Activated B cell treated with CpG ODN at 0.5 μM for 24 hours (primary cell): ENCODE measurements at regions not wholly inside any gene's neighbourhood (a gene's known extent, or its start where the extent isn't known, plus 50 kb on each side); places are given as distances from the start of the nearest gene placed in this dataset.

Experiments used
- ATAC-seq: fragments of 200-7000 bp; cut with Tn5 transposase; one replicate; pipeline ENCODE4 v1.10.0; 2021; ENCODE audit warnings: low read depth, mild to moderate bottlenecking, moderate library complexity
- CTCF ChIA-PET: fragments of 350-600 bp; sonication (Branson Sonifier 250); formaldehyde crosslinking; loops from one replicate; lab custom pipeline; 2021; ENCODE audit warnings: antibody characterized with exemption; lab: Charles Lee
- POLR2A ChIA-PET: fragments of 350-600 bp; sonication (Branson Sonifier 250); formaldehyde crosslinking; loops from one replicate; lab custom pipeline; 2021; ENCODE audit warnings: antibody characterized with exemption; lab: Charles Lee
- DNase-seq: peaks from one replicate; pipeline ENCODE4 v3.0.0; 2022
- H3K27ac Mint-ChIP-seq: one replicate; pipeline ENCODE4 v1.8.0; 2020; ENCODE audit warnings: mixed read lengths
- H3K27me3 Mint-ChIP-seq: one replicate; pipeline ENCODE4 v1.8.0; 2021; ENCODE audit warnings: mixed read lengths
- H3K36me3 Mint-ChIP-seq: one replicate; pipeline ENCODE4 v1.8.0; 2021; ENCODE audit warnings: low read depth, mixed read lengths
- H3K4me1 Mint-ChIP-seq: one replicate; pipeline ENCODE4 v1.8.0; 2021; ENCODE audit warnings: mixed read lengths
- H3K4me3 Mint-ChIP-seq: one replicate; pipeline ENCODE4 v1.8.0; 2020; ENCODE audit warnings: mild to moderate bottlenecking, mixed read lengths
- H3K9me3 Mint-ChIP-seq: one replicate; pipeline ENCODE4 v1.8.0; 2020; ENCODE audit warnings: mixed read lengths
- CTCF ChIP-seq: fragments of 200-600 bp; IDR thresholded peaks from one replicate; pipeline ENCODE4 v1.8.0; 2022; ENCODE audit warnings: antibody characterized with exemption, mild to moderate bottlenecking
- intact Hi-C: fragments of 100-400 bp; cut with micrococcal nuclease; formaldehyde crosslinking; loops from one replicate; pipeline ENCODE4 v1.15.1; 2024

GRCh38 chr9:23341346-23341745 is 484.7 kb downstream of the ELAVL2 start:
- intact Hi-C loops, result no loop called here
- H3K36me3 Mint-ChIP-seq, result no peaks in the 10 kb centered on the region
- CTCF ChIA-PET, result no interaction called here

GRCh38 chr9:23342291-23342690 is 483.7 kb downstream of the ELAVL2 start:
- Mint-ChIP-seq H3K27me3 (no peaks in the 10 kb centered on the region), H3K4me3 (no peak overlapping the region), H3K9me3 (peaks cover 6% of the 10 kb centered on the region), H3K36me3 (no peaks in the 10 kb centered on the region), H3K4me1 (no peaks in the 10 kb centered on the region), H3K27ac (no peak overlapping the region)
- TF ChIP-seq CTCF, result no peak
- ChIA-PET POLR2A (no interaction called here), CTCF (no interaction called here)
- DNase-seq (no peak), ATAC-seq (no peak)
- intact Hi-C loops, result no loop called here

More at GRCh38 chr9:23341346-23341745, 484.7 kb downstream of the ELAVL2 start:
- POLR2A ChIA-PET, result no interaction called here
- Mint-ChIP-seq H3K27ac (no peak overlapping the region), H3K27me3 (no peaks in the 10 kb centered on the region), H3K4me1 (no peaks in the 10 kb centered on the region), H3K9me3 (peaks cover 4% of the 10 kb centered on the region), H3K4me3 (no peak overlapping the region)
- DNase-seq (no peak), ATAC-seq (no peak)
- no peak for TF ChIP-seq CTCF

GRCh38 chr9:23343226-23343625 is 482.8 kb downstream of the ELAVL2 start:
- ChIA-PET CTCF (no interaction called here), POLR2A (no interaction called here)
- no peak overlapping the region for H3K4me3 Mint-ChIP-seq
- no peak for ATAC-seq
- H3K27ac Mint-ChIP-seq, result no peak overlapping the region
- H3K27me3 Mint-ChIP-seq, result no peaks in the 10 kb centered on the region
- H3K4me1 Mint-ChIP-seq, result no peaks in the 10 kb centered on the region
- H3K36me3 Mint-ChIP-seq, result no peaks in the 10 kb centered on the region
- TF ChIP-seq CTCF, result no peak
- intact Hi-C loops, result no loop called here
- H3K9me3 Mint-ChIP-seq, result peaks cover 6% of the 10 kb centered on the region
- DNase-seq, result no peak

- H3K4me3 Mint-ChIP-seq, result no peak overlapping the region
- DNase-seq (no peak), ATAC-seq (no peak)
- CTCF ChIA-PET, result no interaction called here
- no peak for TF ChIP-seq CTCF
- H3K27me3 Mint-ChIP-seq, result no peaks in the 10 kb centered on the region
- H3K4me1 Mint-ChIP-seq, result no peaks in the 10 kb centered on the region
- peaks cover 20% of the 10 kb centered on the region for H3K9me3 Mint-ChIP-seq
- intact Hi-C loops, result no loop called here
- no peaks in the 10 kb centered on the region for H3K36me3 Mint-ChIP-seq
- POLR2A ChIA-PET, result no interaction called here
- no peak overlapping the region for H3K27ac Mint-ChIP-seq
Measured at GRCh38 chr9:23361096-23361495, 464.9 kb downstream of the ELAVL2 start.

- Mint-ChIP-seq H3K36me3 (no peaks in the 10 kb centered on the region), H3K9me3 (no peaks in the 10 kb centered on the region), H3K4me3 (no peak overlapping the region), H3K27me3 (no peaks in the 10 kb centered on the region), H3K4me1 (no peaks in the 10 kb centered on the region), H3K27ac (no peak overlapping the region)
- intact Hi-C loops, result no loop called here
- TF ChIP-seq CTCF, result no peak
- POLR2A ChIA-PET, result no interaction called here
- CTCF ChIA-PET, result no interaction called here
- ATAC-seq (no peak), DNase-seq (no peak)
Measured at GRCh38 chr9:23372703-23373102, 453.3 kb downstream of the ELAVL2 start.
